Ishikawa (cell line): ENCODE measurements at regions not wholly inside any gene's neighbourhood (a gene's known extent, or its start where the extent isn't known, plus 50 kb on each side); places are given as distances from the start of the nearest gene placed in this dataset.

ENCODE experiments used
- CEBPB ChIP-seq: IDR thresholded peaks from 2 replicates; pipeline ENCODE4 v1.6.1; 2012
- EGR1 ChIP-seq: IDR thresholded peaks from 2 replicates; pipeline ENCODE4 v1.6.1; 2012
- EP300 ChIP-seq: IDR thresholded peaks from 2 replicates; pipeline ENCODE4 v1.6.1; 2012; ENCODE audit warnings: borderline replicate concordance
- MAX ChIP-seq: IDR thresholded peaks from 2 replicates; pipeline ENCODE4 v1.6.1; 2012
- NFIC ChIP-seq: IDR thresholded peaks from 2 replicates; pipeline ENCODE4 v1.6.1; 2012
- RAD21 ChIP-seq: IDR thresholded peaks from 2 replicates; pipeline ENCODE4 v1.6.1; 2012; ENCODE audit warnings: low read depth
- TAF1 ChIP-seq: IDR thresholded peaks from 2 replicates; pipeline ENCODE4 v1.6.1; 2012; ENCODE audit warnings: low read depth, mild to moderate bottlenecking
- TCF12 ChIP-seq: IDR thresholded peaks from 2 replicates; pipeline ENCODE4 v1.6.1; 2012; ENCODE audit warnings: low read depth

GRCh38 chr10:53528974-53529373 lies 756.4 kb upstream of the MBL2 start:
- TF ChIP-seq CEBPB (no peak), TCF12 (no peak), NFIC (no peak), EP300 (no peak), MAX (no peak), TAF1 (no peak), EGR1 (no peak), RAD21 (no peak)
